Stomach (tissue), 8 donors: ENCODE measurements at regions not wholly inside any gene's neighbourhood (a gene's known extent, or its start where the extent isn't known, plus 50 kb on each side); places are given as distances from the start of the nearest gene placed in this dataset.

ENCODE experiments used
- DNase-seq, 2 donors: peaks; one replicate each; pipeline versions ENCODE4 v3.0.0 to v3.0.0-alpha.2; 2013 to 2019
- H3K27ac ChIP-seq, 5 donors: fragments of 200-600 bp in 4 of 5; sonication (generic) in 4 of 5; one replicate each; pipeline ENCODE4 v1.5.1; 2013 to 2019; ENCODE audit warnings: mild to moderate bottlenecking in 1 of 5, moderate library complexity in 1 of 5
- H3K27me3 ChIP-seq, 3 donors: fragments of 200-600 bp; sonication (generic); one replicate each; pipeline ENCODE4 v1.5.1; 2017 to 2019; ENCODE audit warnings: mixed run types in 1 of 3
- H3K36me3 ChIP-seq, 4 donors: fragments of 200-600 bp; sonication (generic); 1 replicate in 3 of 4; 2 replicates in 1 of 4; pipeline ENCODE4 v1.5.1; 2016 to 2019
- H3K4me1 ChIP-seq, 4 donors: fragments of 200-600 bp; sonication (generic); one replicate each; pipeline ENCODE4 v1.5.1; 2016 to 2019
- H3K4me3 ChIP-seq, 4 donors: fragments of 200-600 bp; sonication (generic) in 3 of 4; one replicate each; pipeline ENCODE4 v1.5.1; 2016 to 2019; ENCODE audit warnings: mild to moderate bottlenecking in 1 of 4
- H3K9me3 ChIP-seq, 4 donors: fragments of 200-600 bp; sonication (generic); one replicate each; pipeline ENCODE4 v1.5.1; 2016 to 2019
- EP300 ChIP-seq: sonication (generic); formaldehyde crosslinking; IDR thresholded peaks from one replicate; pipeline ENCODE4 v1.6.1; 2017; ENCODE audit warnings: antibody characterized with exemption
- POLR2A ChIP-seq, 4 donors: fragments of 450-650 bp; IDR thresholded peaks; one replicate each; pipeline ENCODE4 v1.6.1; 2016; ENCODE audit warnings: antibody characterized with exemption in 4 of 4, control low read depth in 2 of 4, mild to moderate bottlenecking in 1 of 4, moderate library complexity in 1 of 4
- POLR2AphosphoS5 ChIP-seq, 3 donors: sonication (generic); formaldehyde crosslinking; IDR thresholded peaks; one replicate each; pipeline ENCODE4 v1.6.1; 2016; ENCODE audit warnings: antibody characterized with exemption in 3 of 3
- WGBS, 5 donors: extraction: QIAGEN DNeasy Blood & Tissue Kit in 3 of 5; methylation state at CpG; one replicate each; pipeline versions ENCODE4 v1.1.5 to v1.1.7; 2013 to 2018; 5-methylcytosine and 5-hydroxymethylcytosine counted together
- intact Hi-C: fragments of 100-400 bp; cut with DNase I; formaldehyde crosslinking; loops from one replicate; pipeline ENCODE4 v1.15.1; 2023; ENCODE audit warnings: low total_unique reads
- TF ChIP-seq, protein P1 (sequence below), 7 experiments: fragments of 450-650 bp in 4 of 7; fragments of 200-600 bp in 3 of 7; sonication (generic) in 3 of 7; IDR thresholded peaks; one replicate each; pipeline ENCODE4 v1.5.1; 2016 to 2019; ENCODE audit warnings: antibody characterized with exemption in 7 of 7, control low read depth in 2 of 7, mild to moderate bottlenecking in 1 of 7
- donor health status: healthy with polysubstance abuse.
- donor health status: Bipolar disorder and iron deficiency.
- donor health status: healthy.

DNA sequence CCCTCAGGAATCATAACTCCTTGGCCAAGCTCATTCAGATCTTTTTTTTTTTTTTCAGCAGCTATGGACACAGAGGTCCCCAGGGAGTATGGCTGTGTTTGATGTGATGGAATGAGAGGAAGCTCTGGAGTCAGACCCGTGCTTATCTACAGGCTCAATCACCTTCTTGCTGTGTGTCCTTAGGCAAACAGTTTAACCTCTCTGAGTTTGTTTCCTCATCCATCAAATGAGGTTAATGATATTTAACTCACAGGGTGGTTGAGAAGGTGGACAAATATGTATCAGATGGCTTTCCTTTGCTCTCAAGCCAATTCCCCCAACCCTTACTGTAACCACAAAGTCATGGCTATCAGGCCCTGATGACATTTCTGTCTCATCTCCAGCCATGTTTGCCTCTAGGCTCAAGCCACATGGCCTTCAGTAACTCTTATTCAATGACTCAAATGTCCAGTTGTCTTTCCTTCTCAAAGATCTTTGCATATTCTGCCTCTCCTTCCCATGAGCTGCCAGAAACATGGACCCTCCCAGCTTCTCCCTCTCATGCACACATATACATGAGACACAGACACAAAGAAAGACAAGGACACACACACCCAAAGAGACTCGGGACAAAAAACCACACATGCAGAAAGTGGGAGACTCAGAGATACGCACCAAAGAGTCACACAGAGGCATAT is 303.5 kb upstream of the KAZN start:
- DNase-seq: no peak
- Histone ChIP-seq H3K9me3 (no peaks in the 10 kb centered on the region), H3K27me3 (peaks cover 0 to 8% (median 0%) of the 10 kb centered on the region in 3 donors), H3K27ac (no peak overlapping the region), H3K4me3 (no peak overlapping the region), H3K4me1 (no peaks in the 10 kb centered on the region), H3K36me3 (no peaks in the 10 kb centered on the region)
- intact Hi-C loops: no loop called here
- TF ChIP-seq, protein P1, sequence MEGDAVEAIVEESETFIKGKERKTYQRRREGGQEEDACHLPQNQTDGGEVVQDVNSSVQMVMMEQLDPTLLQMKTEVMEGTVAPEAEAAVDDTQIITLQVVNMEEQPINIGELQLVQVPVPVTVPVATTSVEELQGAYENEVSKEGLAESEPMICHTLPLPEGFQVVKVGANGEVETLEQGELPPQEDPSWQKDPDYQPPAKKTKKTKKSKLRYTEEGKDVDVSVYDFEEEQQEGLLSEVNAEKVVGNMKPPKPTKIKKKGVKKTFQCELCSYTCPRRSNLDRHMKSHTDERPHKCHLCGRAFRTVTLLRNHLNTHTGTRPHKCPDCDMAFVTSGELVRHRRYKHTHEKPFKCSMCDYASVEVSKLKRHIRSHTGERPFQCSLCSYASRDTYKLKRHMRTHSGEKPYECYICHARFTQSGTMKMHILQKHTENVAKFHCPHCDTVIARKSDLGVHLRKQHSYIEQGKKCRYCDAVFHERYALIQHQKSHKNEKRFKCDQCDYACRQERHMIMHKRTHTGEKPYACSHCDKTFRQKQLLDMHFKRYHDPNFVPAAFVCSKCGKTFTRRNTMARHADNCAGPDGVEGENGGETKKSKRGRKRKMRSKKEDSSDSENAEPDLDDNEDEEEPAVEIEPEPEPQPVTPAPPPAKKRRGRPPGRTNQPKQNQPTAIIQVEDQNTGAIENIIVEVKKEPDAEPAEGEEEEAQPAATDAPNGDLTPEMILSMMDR (IDR thresholded peaks at IDR 0.05): no peak
- 66 to 83% (median 74%) methylated on average over 3 of the region's 3 CpGs for WGBS, 5 donors

DNA sequence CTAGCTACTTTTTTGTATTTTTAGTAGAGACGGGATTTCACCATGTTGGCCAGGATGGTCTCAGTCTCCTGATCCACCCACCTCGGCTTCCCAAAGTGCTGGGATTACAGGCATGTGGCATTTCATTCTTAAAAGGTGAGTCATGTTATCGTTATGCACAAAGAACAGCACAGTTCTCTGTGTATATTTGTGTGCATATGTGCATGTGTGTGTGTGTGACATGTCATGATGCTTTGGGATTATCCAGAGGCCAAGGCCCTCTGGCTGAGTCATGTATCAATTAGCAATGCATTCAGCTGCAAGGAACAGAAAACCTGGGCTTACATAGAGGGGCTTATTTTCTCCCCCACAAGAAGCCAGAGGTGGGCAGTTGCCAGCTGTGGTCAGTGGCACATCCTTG is 301.7 kb upstream of the KAZN start:
- intact Hi-C loops: no loop called here
- no peak overlapping the region for H3K4me3 ChIP-seq
- TF ChIP-seq POLR2AphosphoS5 (IDR thresholded peaks at IDR 0.05) (no peak), POLR2A (IDR thresholded peaks at IDR 0.05) (no peak), EP300 (no peak)
- TF ChIP-seq, protein P1 (IDR thresholded peaks at IDR 0.05): no peak
- no peaks in the 10 kb centered on the region for H3K9me3 ChIP-seq
- H3K27me3 ChIP-seq: peaks cover 0 to 3% (median 0%) of the 10 kb centered on the region in 3 donors
- 67 to 82% (median 79%) methylated on average over 3 of the region's 3 CpGs for WGBS, 5 donors
- no peaks in the 10 kb centered on the region for H3K4me1 ChIP-seq
- no peak overlapping the region for H3K27ac ChIP-seq
- no peaks in the 10 kb centered on the region for H3K36me3 ChIP-seq
- DNase-seq: no peak

DNA sequence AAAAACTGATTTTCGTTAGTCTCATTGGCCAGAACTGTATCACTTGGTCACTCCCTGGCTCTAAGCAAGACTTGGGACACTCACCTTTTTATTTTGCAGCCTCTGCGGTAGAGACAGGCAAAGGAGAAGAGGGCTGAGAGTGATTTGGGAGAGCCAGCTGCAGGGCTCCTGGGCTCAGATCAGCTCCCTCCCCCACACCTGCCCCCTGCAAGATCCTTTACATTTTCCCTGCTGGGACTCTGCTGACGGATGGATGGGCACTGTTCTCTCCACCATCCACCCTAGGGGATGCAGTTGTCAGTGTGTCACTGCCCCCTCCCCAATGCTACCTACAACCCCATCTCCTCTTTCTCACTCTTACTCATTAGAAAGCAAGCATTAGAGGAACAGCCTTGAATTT is 301.1 kb upstream of the KAZN start:
- TF ChIP-seq POLR2AphosphoS5 (IDR thresholded peaks at IDR 0.05) (no peak), EP300 (no peak), POLR2A (IDR thresholded peaks at IDR 0.05) (no peak)
- TF ChIP-seq, protein P1 (IDR thresholded peaks at IDR 0.05): no peak
- Histone ChIP-seq H3K9me3 (no peaks in the 10 kb centered on the region), H3K27ac (no peak overlapping the region), H3K27me3 (no peaks in the 10 kb centered on the region), H3K4me1 (no peaks in the 10 kb centered on the region), H3K36me3 (no peaks in the 10 kb centered on the region), H3K4me3 (no peak overlapping the region)
- intact Hi-C loops: no loop called here
- WGBS, 5 donors: 66 to 75% (median 74%) methylated on average over 3 of the region's 3 CpGs
- no peak for DNase-seq

DNA sequence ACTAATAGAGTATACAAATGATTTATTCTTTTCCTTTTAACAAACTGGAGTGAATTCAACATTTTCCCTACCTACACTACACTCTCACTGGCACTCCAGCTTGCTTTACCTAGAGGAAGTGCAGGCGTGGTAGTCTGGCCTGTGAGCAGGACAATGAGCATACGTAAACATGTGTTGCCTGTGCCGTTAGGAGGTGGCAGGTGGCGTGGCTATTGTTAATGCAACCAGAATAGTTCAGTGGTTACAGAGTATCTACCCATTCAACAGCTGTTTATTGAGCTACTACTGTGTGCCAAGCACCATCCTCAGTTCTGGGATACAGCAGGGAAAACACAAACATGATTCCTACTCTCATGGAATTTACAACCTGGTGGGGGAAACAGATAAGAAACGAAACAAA is 299.7 kb upstream of the KAZN start:
- Histone ChIP-seq H3K36me3 (no peaks in the 10 kb centered on the region), H3K27ac (no peak overlapping the region), H3K4me1 (no peaks in the 10 kb centered on the region), H3K27me3 (no peaks in the 10 kb centered on the region), H3K9me3 (no peaks in the 10 kb centered on the region), H3K4me3 (no peak overlapping the region)
- 62 to 77% (median 70%) methylated on average over 5 of the region's 5 CpGs for WGBS, 5 donors
- TF ChIP-seq POLR2A (IDR thresholded peaks at IDR 0.05): no peak
- TF ChIP-seq EP300: no peak
- TF ChIP-seq POLR2AphosphoS5 (IDR thresholded peaks at IDR 0.05): no peak
- TF ChIP-seq, protein P1 (IDR thresholded peaks at IDR 0.05): no peak
- no peak for DNase-seq
- intact Hi-C loops: no loop called here
